H9 (cell line): ENCODE measurements at regions not wholly inside any gene's neighbourhood (a gene's known extent, or its start where the extent isn't known, plus 50 kb on each side); places are given as distances from the start of the nearest gene placed in this dataset.

Experiments
- DNase-seq: peaks from one replicate; pipeline ENCODE4 v3.0.0-alpha.2; 2017
- H2AFZ ChIP-seq: one replicate; pipeline ENCODE4 v1.6.1; 2013; ENCODE audit warnings: mild to moderate bottlenecking, low read length, control low read depth, moderate library complexity
- H2AK5ac ChIP-seq: 2 replicates; pipeline ENCODE4 v1.6.1; 2013; ENCODE audit warnings: low read length, control low read depth, mixed read lengths; ENCODE audit not compliant: insufficient read length
- H2BK120ac ChIP-seq: one replicate; pipeline ENCODE4 v1.6.1; 2013; ENCODE audit warnings: low read depth, mild to moderate bottlenecking, low read length, control low read depth, inconsistent platforms; ENCODE audit not compliant: poor library complexity, severe bottlenecking
- H2BK12ac ChIP-seq: 2 replicates; pipeline ENCODE4 v1.6.1; 2013; ENCODE audit warnings: low read length, control low read depth, mixed read lengths, low read depth; ENCODE audit not compliant: insufficient read length
- H2BK15ac ChIP-seq: 2 replicates; pipeline ENCODE4 v1.6.1; 2013; ENCODE audit warnings: low read depth, low read length, control low read depth
- H2BK20ac ChIP-seq: one replicate; pipeline ENCODE4 v1.6.1; 2013; ENCODE audit warnings: low read depth, mild to moderate bottlenecking, low read length, control low read depth, inconsistent platforms; ENCODE audit not compliant: poor library complexity, severe bottlenecking
- H2BK5ac ChIP-seq: 2 replicates; pipeline ENCODE4 v1.6.1; 2013; ENCODE audit warnings: low read length, control low read depth, mixed read lengths; ENCODE audit not compliant: insufficient read length
- H3K14ac ChIP-seq: 2 replicates; pipeline ENCODE4 v1.6.1; 2013; ENCODE audit warnings: low read length, control low read depth; ENCODE audit not compliant: insufficient read depth
- H3K18ac ChIP-seq: 2 replicates; pipeline ENCODE4 v1.6.1; 2013; ENCODE audit warnings: low read depth, mild to moderate bottlenecking, mixed read lengths, low read length, control low read depth; ENCODE audit not compliant: insufficient read length
- H3K23ac ChIP-seq: 2 replicates; pipeline ENCODE4 v1.6.1; 2013; ENCODE audit warnings: low read length, control low read depth, mixed read lengths, low read depth; ENCODE audit not compliant: insufficient read length
- H3K23me2 ChIP-seq: 2 replicates; pipeline ENCODE4 v1.6.1; 2013; ENCODE audit warnings: low read depth, mild to moderate bottlenecking, mixed read lengths, low read length, control low read depth; ENCODE audit not compliant: insufficient read length, poor library complexity, severe bottlenecking
- H3K27ac ChIP-seq: 2 replicates; pipeline ENCODE4 v1.5.1; 2013; ENCODE audit warnings: low read length, control low read depth, mixed read lengths, low read depth; ENCODE audit not compliant: insufficient read length
- H3K27me3 ChIP-seq: 2 replicates; pipeline ENCODE4 v1.6.1; 2013; ENCODE audit warnings: low read length, control low read depth, inconsistent platforms; ENCODE audit not compliant: insufficient read depth
- H3K4ac ChIP-seq: 2 replicates; pipeline ENCODE4 v1.6.1; 2013; ENCODE audit warnings: low read depth, mild to moderate bottlenecking, control low read depth, inconsistent platforms, low read length, moderate library complexity
- H3K4me1 ChIP-seq: 2 replicates; pipeline ENCODE4 v1.6.1; 2013; ENCODE audit warnings: low read length, control low read depth, inconsistent platforms; ENCODE audit not compliant: insufficient read depth
- H3K4me2 ChIP-seq: 2 replicates; pipeline ENCODE4 v1.6.1; 2013; ENCODE audit warnings: low read length, control low read depth, mixed read lengths; ENCODE audit not compliant: insufficient read length, insufficient read depth
- H3K56ac ChIP-seq: 2 replicates; pipeline ENCODE4 v1.6.1; 2013; ENCODE audit warnings: low read depth, mild to moderate bottlenecking, mixed read lengths, low read length, control low read depth; ENCODE audit not compliant: insufficient read length
- H3K79me1 ChIP-seq: 2 replicates; pipeline ENCODE4 v1.6.1; 2013; ENCODE audit warnings: low read depth, mild to moderate bottlenecking, moderate library complexity, low read length, control low read depth, inconsistent platforms; ENCODE audit not compliant: insufficient read depth, poor library complexity, severe bottlenecking
- H3K79me2 ChIP-seq: 2 replicates; pipeline ENCODE4 v1.6.1; 2013; ENCODE audit warnings: low read length, control low read depth, inconsistent platforms; ENCODE audit not compliant: insufficient read depth
- H3K9ac ChIP-seq: 2 replicates; pipeline ENCODE4 v1.6.1; 2013; ENCODE audit warnings: low read length, control low read depth, mixed read lengths; ENCODE audit not compliant: insufficient read length; ENCODE audit errors: extremely low read depth
- H3K9me3 ChIP-seq: one replicate; pipeline ENCODE4 v1.6.1; 2013; ENCODE audit warnings: low read depth, low read length, inconsistent platforms; ENCODE audit not compliant: control insufficient read depth
- H3T11ph ChIP-seq: one replicate; pipeline ENCODE4 v1.6.1; 2013; ENCODE audit warnings: mild to moderate bottlenecking, low read length, control low read depth, inconsistent platforms
- H4K20me1 ChIP-seq: one replicate; pipeline ENCODE4 v1.6.1; 2013; ENCODE audit not compliant: control insufficient read depth, insufficient read length, insufficient read depth
- H4K5ac ChIP-seq: 2 replicates; pipeline ENCODE4 v1.6.1; 2013; ENCODE audit warnings: low read depth, mild to moderate bottlenecking, mixed read lengths, low read length, control low read depth; ENCODE audit not compliant: insufficient read length
- H4K8ac ChIP-seq: replicated peaks from 2 replicates; pipeline ENCODE4 v1.6.1; 2013; ENCODE audit warnings: low read length, control low read depth, mixed read lengths, low read depth; ENCODE audit not compliant: insufficient read length
- H4K91ac ChIP-seq: 2 replicates; pipeline ENCODE4 v1.6.1; 2013; ENCODE audit warnings: low read depth, mild to moderate bottlenecking, moderate library complexity, mixed read lengths, low read length, control low read depth; ENCODE audit not compliant: insufficient read length
- H3K27ac Mint-ChIP-seq, 3 experiments: 2 replicates in 2 of 3; 3 replicates in 1 of 3; pipeline ENCODE4 v1.8.0; 2020 to 2021; ENCODE audit warnings: mixed read lengths in 3 of 3, mild to moderate bottlenecking in 1 of 3, moderate library complexity in 1 of 3
- H3K27me3 Mint-ChIP-seq: 2 replicates; pipeline ENCODE4 v1.8.0; 2021; ENCODE audit warnings: low read depth, mild to moderate bottlenecking, moderate library complexity, mixed read lengths
- H3K36me3 Mint-ChIP-seq, 3 experiments: 2 replicates in 2 of 3; 3 replicates in 1 of 3; pipeline ENCODE4 v1.8.0; 2020 to 2021; ENCODE audit warnings: low read depth in 3 of 3, mixed read lengths in 3 of 3; ENCODE audit not compliant: insufficient read depth in 1 of 3
- H3K4me1 Mint-ChIP-seq, 2 experiments: 2 replicates each; pipeline ENCODE4 v1.8.0; 2020; ENCODE audit warnings: mixed read lengths in 2 of 2
- H3K4me3 Mint-ChIP-seq, 2 experiments: 2 replicates in 1 of 2; 3 replicates in 1 of 2; pipeline ENCODE4 v1.8.0; 2020 to 2021; ENCODE audit warnings: mild to moderate bottlenecking in 2 of 2, mixed read lengths in 2 of 2, moderate library complexity in 1 of 2
- H3K9me3 Mint-ChIP-seq, 2 experiments: 2 replicates in 1 of 2; 3 replicates in 1 of 2; pipeline ENCODE4 v1.8.0; 2020; ENCODE audit warnings: mild to moderate bottlenecking in 2 of 2, mixed read lengths in 2 of 2, moderate library complexity in 1 of 2
- CTCF ChIP-seq: fragments of 200-600 bp; sonication (generic); conservative IDR thresholded peaks from 3 replicates; pipeline ENCODE4 v1.8.0; 2021; ENCODE audit warnings: antibody characterized with exemption, mild to moderate bottlenecking
- WGBS: extraction: QIAGEN DNeasy Blood & Tissue Kit; methylation state at CpG from one replicate; pipeline ENCODE4 v1.1.7; 2013; ENCODE audit warnings: missing lambda C conversion rate, low lambda C conversion rate, mixed read lengths; ENCODE audit not compliant: insufficient read length; ENCODE audit errors: extremely low coverage; 5-methylcytosine and 5-hydroxymethylcytosine counted together

GRCh38 chr9:129273136-129273895 lies 95.3 kb upstream of the IER5L start:
- H3K27ac ChIP-seq: no peak overlapping the region
- H3K56ac ChIP-seq: no peak overlapping the region
- H4K20me1 ChIP-seq: no peaks in the 10 kb centered on the region
- Mint-ChIP-seq H3K27ac (no peak overlapping the region), H3K36me3 (no peaks in the 10 kb centered on the region), H3K27me3 (peaks cover 8% of the 10 kb centered on the region), H3K4me1 (peaks cover 33 to 49% of the 10 kb centered on the region in 2 experiments), H3K4me3 (no peak overlapping the region), H3K9me3 (no peaks in the 10 kb centered on the region; a peak in 2 of 5 replicates)
- peaks cover 4% of the 10 kb centered on the region; the same call in 1 of the 2 replicates for H3K4me1 ChIP-seq
- TF ChIP-seq CTCF: no peak
- no peak overlapping the region for H4K5ac ChIP-seq
- no peaks in the 10 kb centered on the region for H3K27me3 ChIP-seq
- H3K18ac ChIP-seq: no peak overlapping the region
- DNase-seq: no peak
- H3K23ac ChIP-seq: no peak overlapping the region
- H3K79me2 ChIP-seq: no peaks in the 10 kb centered on the region
- no peaks in the 10 kb centered on the region for H3K23me2 ChIP-seq
- no peak overlapping the region for H2BK12ac ChIP-seq
- H2AFZ ChIP-seq: no peak overlapping the region
- no peaks in the 10 kb centered on the region for H3K79me1 ChIP-seq
- WGBS: no CpG with 5 or more reads among the region's 14 CpGs
- H2AK5ac ChIP-seq: no peak overlapping the region
- no peak overlapping the region for H2BK15ac ChIP-seq
- no peaks in the 10 kb centered on the region for H3K9me3 ChIP-seq
- no peak overlapping the region for H3K9ac ChIP-seq
- H3T11ph ChIP-seq: no peak overlapping the region
- H3K4me2 ChIP-seq: no peak overlapping the region
- no peak overlapping the region for H2BK20ac ChIP-seq
- no peak overlapping the region for H4K91ac ChIP-seq
- no peak overlapping the region for H4K8ac ChIP-seq
- H3K14ac ChIP-seq: no peak overlapping the region
- no peak overlapping the region for H2BK120ac ChIP-seq
- H2BK5ac ChIP-seq: no peak overlapping the region
- H3K4ac ChIP-seq: no peak overlapping the region
